GM18511 (cell line): ENCODE measurements at regions not wholly inside any gene's neighbourhood (a gene's known extent, or its start where the extent isn't known, plus 50 kb on each side); places are given as distances from the start of the nearest gene placed in this dataset.
"Not testable (repeated sequence)": the region's sequence is repeated elsewhere in the genome, so short reads cannot be mapped to it uniquely, and the experiment has no call there.

Experiments used
- ATAC-seq: cut with Tn5 transposase; IDR thresholded peaks from one replicate; pipeline ENCODE4 v1.9.1; 2021; ENCODE audit warnings: mild to moderate bottlenecking, moderate library complexity; ENCODE audit not compliant: unreplicated experiment

- no peak for ATAC-seq
Measured at GRCh38 chr16:16989368-16989767, 481.4 kb downstream of the XYLT1 start.

DNA sequence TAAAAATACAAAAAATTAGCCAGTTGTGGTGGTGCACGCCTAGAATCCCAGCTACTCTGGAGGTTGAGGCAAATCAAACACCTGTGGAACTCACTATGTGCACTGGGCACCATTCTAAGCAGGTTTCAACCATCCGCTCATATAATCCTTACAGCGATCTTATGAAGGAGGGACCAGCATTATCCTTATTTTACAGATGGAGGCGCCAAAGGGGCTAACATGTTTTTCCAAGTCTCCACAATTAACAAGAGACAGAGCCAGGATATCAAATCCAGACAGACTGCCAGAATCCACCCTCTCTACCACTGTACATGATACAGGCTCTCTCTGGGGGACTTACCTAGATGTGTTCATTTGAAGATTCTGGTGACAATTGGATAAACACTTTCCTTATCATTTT is 479.0 kb downstream of the XYLT1 start:
- no peak for ATAC-seq

GRCh38 chr16:16992975-16993765 is 477.6 kb downstream of the XYLT1 start:
- no peak for ATAC-seq

DNA sequence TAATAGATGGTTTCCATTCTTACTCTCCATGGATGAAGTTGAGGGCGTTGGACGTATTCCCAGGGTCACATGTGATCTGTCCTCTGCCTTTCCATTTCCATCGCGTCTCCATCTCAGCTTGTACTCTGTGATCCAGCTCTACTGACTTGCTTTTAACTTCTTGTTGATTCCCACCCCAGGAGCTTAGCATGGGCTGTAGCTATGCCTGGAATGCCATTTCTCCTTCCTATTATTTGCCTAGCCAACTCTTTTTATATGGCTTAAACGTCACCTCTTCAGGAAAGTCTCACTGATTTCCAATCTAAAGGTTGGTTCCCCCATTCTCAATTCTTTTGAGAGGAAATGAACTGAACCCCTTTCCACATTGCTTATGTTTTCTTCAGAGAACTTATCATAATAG is 475.9 kb downstream of the XYLT1 start:
- no peak for ATAC-seq

- ATAC-seq = no peak
Measured at GRCh38 chr16:16996827-16997226, 473.9 kb downstream of the XYLT1 start.

GRCh38 chr16:16997349-16997748 is 473.4 kb downstream of the XYLT1 start:
- no peak for ATAC-seq

DNA sequence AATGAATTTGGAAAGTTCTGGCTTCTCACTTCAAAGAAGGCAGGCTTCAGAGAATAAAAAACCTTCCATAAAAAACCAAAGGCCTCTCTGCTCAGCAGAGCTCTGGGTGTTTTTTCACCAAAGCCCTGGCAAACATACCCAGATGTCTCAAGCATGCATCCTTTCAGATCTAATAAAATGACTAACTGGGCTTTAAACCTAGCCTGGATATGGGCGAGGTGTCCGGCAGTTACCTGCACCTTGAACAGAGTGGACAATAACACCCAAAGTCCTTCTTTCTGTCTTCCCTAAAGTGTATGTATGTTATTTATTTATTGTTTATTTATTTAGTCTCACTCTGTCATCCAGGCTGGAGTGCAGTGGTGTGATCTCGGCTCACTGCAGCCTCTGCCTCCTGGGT is 469.3 kb downstream of the XYLT1 start:
- ATAC-seq = no peak

GRCh38 chr16:17002565-17002964 is 468.2 kb downstream of the XYLT1 start:
- ATAC-seq = no peak

DNA sequence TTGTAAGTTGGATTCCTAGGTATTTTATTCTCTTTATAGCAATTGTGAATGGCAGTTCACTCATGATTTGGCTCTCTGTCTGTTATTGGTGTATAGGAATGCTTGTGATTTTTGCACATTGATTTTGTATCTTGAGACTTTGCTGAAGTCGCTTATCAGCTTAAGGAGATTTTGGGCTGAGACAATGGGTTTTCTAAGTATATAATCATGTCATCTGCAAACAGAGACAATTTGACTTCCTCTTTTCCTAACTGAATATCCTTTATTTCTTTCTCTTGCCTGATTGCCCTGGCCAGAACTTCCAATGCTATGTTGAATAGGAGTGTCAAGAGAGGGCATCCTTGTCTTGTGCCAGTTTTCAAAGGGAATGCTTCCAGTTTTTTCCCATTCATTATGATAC is 464.8 kb downstream of the XYLT1 start:
- ATAC-seq = not testable (repeated sequence)

GRCh38 chr16:17011712-17012111 is 459.0 kb downstream of the XYLT1 start:
- no peak for ATAC-seq

DNA sequence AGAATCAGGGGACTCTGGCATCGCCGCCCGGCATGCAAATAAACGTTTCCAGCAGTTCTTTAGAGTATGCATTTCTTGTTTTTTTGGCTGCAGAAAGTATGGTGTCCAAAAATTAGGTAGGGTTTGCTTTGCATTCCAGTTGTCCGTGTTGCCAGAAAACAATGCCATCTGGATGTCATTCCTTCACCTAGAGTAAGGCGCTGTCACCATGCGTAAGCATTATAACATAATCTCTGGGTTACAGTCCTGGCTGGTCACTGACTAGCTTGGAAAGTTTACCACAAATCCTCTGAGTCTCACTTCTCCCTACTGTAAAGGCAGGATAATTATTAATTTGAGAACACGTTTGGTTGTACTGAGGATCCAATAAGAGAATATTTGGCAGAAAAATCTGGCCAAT is 457.7 kb downstream of the XYLT1 start:
- no peak for ATAC-seq

- ATAC-seq = no peak
Measured at GRCh38 chr16:17014484-17015121, 456.2 kb downstream of the XYLT1 start.

DNA sequence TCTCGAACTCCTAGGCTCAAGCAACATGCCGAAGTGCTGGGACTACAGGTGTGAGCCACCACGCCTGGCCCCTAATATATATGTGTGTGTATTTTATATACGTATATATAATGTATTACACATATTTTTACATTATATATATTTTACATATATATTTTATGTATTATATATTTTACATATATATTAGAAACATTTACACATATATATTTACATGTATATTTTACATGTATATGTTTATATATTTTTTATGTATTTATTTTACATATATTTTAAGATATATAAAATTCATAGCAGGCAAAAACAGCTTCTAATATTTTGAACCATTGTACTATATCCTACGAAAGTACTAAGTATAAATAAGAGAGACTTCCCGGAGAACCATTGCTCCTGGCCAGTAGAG is 455.1 kb downstream of the XYLT1 start:
- ATAC-seq = no peak

DNA sequence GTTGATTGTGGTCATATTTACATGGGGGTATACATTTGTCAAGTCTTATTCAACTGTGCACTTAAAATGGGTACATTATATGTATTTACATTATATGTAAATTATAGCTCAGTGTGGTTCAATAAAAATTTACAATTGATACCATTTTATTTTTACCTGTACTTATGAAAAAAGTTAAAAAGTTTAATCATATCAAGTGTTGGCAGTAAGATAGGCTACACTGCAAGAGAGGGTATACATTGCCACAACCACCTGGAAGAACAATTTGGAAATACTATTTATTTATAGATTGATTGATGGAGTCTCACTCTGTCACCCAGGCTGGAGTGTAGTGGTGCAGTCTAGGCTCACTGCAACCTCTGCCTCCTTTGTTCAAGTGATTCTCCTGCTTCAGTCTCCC is 453.3 kb downstream of the XYLT1 start:
- ATAC-seq = no peak

DNA sequence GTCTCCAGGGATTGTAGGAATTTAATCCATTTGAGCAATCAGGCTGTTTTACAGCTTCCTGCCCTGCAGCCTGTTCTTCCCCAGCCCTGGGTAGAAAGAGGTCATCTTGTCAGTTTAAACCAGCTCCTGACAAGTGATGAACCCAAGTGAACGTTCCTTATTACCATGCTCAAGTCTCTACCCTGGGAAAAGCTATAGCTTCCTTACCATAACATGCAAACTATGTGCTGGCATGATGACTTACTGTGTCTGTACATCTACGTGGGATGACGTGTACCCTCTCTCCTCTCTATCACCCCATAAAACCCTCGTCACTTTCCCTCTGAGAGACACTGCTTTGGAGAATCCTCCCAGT is 452.2 kb downstream of the XYLT1 start:
- ATAC-seq = no peak

- no peak for ATAC-seq
Measured at GRCh38 chr16:17019366-17019765, 451.4 kb downstream of the XYLT1 start.

- ATAC-seq = no peak
Measured at GRCh38 chr16:17023606-17024005, 447.2 kb downstream of the XYLT1 start.

- no peak for ATAC-seq
Measured at GRCh38 chr16:17024514-17024913, 446.2 kb downstream of the XYLT1 start.

- ATAC-seq = peak; percentile 86
Measured at GRCh38 chr16:17026600-17027242, 444.0 kb downstream of the XYLT1 start.

GRCh38 chr16:17027488-17028129 is 443.2 kb downstream of the XYLT1 start:
- ATAC-seq = peak; percentile 46

DNA sequence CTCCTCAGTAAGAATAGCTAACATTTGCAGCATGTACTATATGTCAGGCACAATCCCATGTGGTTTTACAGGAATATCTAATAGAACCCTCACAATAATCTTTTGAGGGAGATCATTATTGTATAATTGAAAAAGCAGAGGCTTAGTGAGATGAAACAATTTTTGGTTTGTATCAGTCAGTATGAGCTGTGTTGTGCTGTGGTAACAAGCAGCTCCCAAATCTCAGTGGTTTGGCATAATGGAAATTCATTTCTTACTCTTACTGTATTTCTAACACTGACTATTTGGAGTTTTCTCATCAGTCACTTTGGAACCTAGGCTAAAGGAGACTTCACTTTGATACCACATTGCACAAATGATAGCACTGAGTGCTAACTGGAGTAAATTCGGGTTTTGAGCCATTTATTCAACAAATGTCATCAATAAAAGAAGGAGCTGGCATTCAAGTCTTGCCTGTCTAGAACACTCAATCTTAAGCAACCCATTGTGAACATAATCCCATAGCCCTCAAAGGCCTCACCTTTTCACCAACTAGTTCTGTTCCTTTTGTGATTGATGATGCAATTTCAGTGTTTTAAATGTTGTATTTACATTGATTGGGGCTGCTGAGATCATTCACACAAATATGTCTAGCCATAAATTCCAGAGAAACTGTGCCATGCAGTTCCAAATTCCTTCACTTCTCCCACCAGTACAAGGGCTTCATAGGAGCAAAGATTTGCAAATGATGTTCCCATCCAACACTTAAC is 441.0 kb downstream of the XYLT1 start:
- ATAC-seq = no peak
